T-helper 2 cell treated with Interferon-gamma antibody and Interleukin-4, amounts not matched to agents 100 ng/mL and 5 ng/mL, for 36 hours (primary cell): ENCODE measurements at regions not wholly inside any gene's neighbourhood (a gene's known extent, or its start where the extent isn't known, plus 50 kb on each side); places are given as distances from the start of the nearest gene placed in this dataset.

Experiments
- intact Hi-C: fragments of 100-400 bp; cut with micrococcal nuclease; formaldehyde crosslinking; loops from one replicate; pipeline ENCODE4 v1.15.1; 2023

GRCh38 chr14:51780741-51781140 lies 79.7 kb upstream of the GNG2 start:
- intact Hi-C loops: loop anchor here (1.0 to 10.0 kb wide), 5 partner anchors 67 to 826 kb away; no protein-coding TSS in a partner anchor

GRCh38 chr14:51781381-51781780 lies 79.0 kb upstream of the GNG2 start:
- intact Hi-C loops: loop anchor here (5.0 to 10.0 kb wide), 3 partner anchors 66 to 827 kb away; no protein-coding TSS in a partner anchor

GRCh38 chr14:51782435-51782834 lies 78.0 kb upstream of the GNG2 start:
- intact Hi-C loops: loop anchor here (5.0 to 10.0 kb wide), 3 partner anchors 65 to 828 kb away; no protein-coding TSS in a partner anchor

GRCh38 chr14:51783765-51784164 lies 76.6 kb upstream of the GNG2 start:
- intact Hi-C loops: loop anchor here (5.0 to 10.0 kb wide), 3 partner anchors 64 to 829 kb away; no protein-coding TSS in a partner anchor

GRCh38 chr14:51784466-51784865 lies 75.9 kb upstream of the GNG2 start:
- intact Hi-C loops: loop anchor here (5.0 to 10.0 kb wide), 3 partner anchors 63 to 830 kb away; no protein-coding TSS in a partner anchor

- intact Hi-C loops: loop anchor here (10.0 kb wide), 1 partner anchor 831 kb away; no protein-coding TSS in a partner anchor
Observed at GRCh38 chr14:51786227-51786626, 74.2 kb upstream of the GNG2 start.

GRCh38 chr14:51787352-51787751 lies 73.1 kb upstream of the GNG2 start:
- intact Hi-C loops: loop anchor here (10.0 kb wide), 1 partner anchor 833 kb away; no protein-coding TSS in a partner anchor

GRCh38 chr14:51789114-51789513 lies 71.3 kb upstream of the GNG2 start:
- intact Hi-C loops: loop anchor here (10.0 kb wide), 1 partner anchor 834 kb away; no protein-coding TSS in a partner anchor

GRCh38 chr14:51789596-51789995 lies 70.8 kb upstream of the GNG2 start:
- intact Hi-C loops: loop anchor here (10.0 kb wide), 1 partner anchor 835 kb away; no protein-coding TSS in a partner anchor

GRCh38 chr14:51792809-51793208 lies 67.6 kb upstream of the GNG2 start:
- intact Hi-C loops: no loop called here

- intact Hi-C loops: no loop called here
Observed at GRCh38 chr14:51805541-51805940, 54.9 kb upstream of the GNG2 start.

- intact Hi-C loops: no loop called here
Observed at GRCh38 chr14:51806026-51807023, 54.1 kb upstream of the GNG2 start.

GRCh38 chr14:51807356-51807755 lies 53.1 kb upstream of the GNG2 start:
- intact Hi-C loops: no loop called here
